DMS 273 (cell line): ENCODE measurements at regions not wholly inside any gene's neighbourhood (a gene's known extent, or its start where the extent isn't known, plus 50 kb on each side); places are given as distances from the start of the nearest gene placed in this dataset.
A peak's percentile ranks its signal among the peaks of the same experiment; 100 is the strongest.
"Not testable (repeated sequence)": the region's sequence is repeated elsewhere in the genome, so short reads cannot be mapped to it uniquely, and the experiment has no call there.

Experiments used
- DNase-seq: peaks from one replicate; lab custom pipeline; 2025; ENCODE audit not compliant: unreplicated experiment; lab: John Stamatoyannopoulos, UW

DNA sequence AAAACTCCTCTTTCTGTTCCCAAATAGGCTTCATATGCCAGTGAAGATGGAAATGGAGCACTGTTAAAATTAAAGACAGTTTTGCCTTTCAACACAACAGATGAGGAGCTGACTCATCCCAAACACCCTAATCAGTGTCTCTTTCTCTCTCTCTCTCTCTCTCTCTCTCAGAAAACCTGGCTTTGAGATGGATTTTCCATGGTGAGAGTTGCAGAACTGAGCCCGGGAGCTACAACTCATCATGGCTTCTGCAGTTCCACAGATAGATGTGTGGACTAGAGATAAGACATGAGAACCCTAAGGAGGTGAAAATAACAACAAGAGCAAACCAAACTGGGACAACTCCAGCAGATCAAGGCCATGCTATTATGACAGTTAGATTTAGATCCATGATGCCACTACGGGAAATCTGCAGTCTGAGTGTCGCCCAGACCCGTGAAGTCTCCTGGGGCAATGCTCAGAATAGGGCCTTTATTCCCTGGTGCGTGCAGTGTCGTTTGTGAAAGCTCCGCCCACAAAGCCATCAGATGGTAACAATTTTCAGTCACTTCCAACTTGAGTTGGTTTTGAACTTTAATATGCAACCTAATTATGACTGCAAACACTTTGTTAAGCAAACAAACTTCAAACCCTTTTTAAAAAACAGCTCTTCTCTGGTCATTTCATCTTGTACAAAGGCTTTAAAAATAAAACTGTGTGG, 338.2 kb upstream of the PREP start:
- DNase-seq: no peak

DNA sequence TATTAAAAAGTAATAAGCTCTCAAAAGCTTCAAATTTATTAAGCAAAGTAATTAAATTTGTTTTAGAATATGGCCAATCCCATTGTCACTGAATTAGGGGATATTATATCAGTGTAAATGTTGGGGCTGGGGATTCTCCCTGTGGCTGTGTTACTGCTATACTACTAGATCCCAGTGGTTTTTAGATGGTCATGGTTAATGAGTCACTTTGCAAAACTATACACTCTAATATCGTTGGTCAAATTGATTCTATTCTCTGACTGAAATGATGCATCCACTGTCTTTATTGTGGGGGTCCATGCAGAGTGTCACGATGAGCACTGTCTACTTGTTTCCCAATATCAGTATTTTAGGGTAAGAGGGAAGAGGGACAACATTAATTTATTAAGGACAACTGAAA, 336.9 kb upstream of the PREP start:
- DNase-seq: no peak

DNA sequence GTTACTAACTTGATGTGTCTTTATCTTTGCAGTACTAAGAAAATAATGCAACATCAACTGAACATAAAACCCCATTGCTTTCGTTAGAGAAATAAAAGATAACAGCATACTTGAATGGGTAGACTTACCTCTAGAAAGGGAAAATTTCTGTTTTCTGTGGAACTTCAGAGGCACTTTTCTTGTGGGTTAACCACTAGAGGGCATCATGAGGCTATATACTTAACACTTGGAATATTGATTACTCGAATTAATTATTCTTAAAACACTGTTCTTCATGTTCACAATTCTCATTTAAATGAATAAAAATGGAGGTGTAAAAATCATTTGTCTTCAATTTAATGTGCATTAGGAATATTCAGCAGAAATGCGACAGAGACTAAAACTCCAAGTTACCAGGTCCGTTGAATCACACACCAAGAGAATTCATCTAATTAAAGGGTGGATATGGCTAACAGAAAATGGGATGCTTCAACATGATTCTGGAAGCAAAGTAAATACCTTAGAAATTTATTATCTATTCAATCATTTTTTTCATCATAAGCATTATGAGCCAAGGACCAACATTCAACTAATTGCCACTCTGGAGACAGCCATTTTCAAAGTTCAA, 330.8 kb upstream of the PREP start:
- DNase-seq: peak; percentile 61

DNA sequence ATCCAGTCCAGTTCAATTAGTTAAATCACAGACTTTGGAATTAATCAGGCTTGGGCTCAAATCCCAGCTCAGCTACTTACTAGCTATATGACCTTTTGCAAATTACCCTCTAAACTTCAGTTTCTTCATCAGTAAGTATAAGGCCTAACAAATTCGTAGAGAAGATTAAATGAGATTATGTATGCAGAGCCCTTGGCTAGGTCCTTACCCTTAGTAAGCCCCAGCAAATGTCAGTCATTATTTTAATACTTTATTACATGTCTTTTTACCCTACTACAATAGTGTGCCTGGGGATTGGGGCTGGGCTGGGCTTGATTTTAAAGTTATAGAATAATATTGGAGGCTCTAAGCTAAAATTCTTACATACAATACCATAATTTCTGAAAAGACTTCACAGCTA, 326.1 kb upstream of the PREP start:
- DNase-seq: no peak

DNA sequence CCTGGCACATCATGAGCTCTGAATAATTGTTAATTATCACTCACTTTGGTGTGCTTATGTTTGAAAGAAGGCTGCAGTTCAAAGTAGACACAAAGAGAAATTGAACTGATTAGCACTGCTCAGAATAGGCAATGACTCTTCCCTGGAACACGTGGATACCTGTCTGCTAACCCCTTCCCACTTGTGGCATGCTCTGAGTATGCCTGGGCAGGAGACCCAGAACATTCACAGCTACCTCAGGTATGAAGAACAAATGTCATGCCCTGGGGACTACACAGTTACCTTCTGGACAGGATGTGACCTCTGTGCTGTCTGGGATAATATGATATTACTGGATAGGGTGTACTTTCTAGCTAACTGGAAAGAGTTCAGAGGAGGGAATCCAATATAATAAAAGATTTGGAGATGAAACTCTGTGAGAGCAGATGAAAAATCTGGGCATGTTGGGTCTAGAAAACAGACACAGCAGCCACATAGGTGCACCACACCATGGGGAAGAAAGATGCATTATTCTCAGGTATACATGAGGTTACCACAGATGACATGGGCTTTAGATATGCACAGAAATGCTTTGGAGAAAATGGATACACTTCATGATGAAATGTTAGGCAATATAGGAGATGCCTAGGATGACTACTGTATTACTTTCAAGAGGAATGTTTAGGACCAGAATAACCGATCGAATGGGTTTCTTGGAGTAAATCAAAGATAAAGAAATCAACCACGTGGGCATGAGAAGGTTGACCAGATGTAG, 324.2 kb upstream of the PREP start:
- no peak for DNase-seq

DNA sequence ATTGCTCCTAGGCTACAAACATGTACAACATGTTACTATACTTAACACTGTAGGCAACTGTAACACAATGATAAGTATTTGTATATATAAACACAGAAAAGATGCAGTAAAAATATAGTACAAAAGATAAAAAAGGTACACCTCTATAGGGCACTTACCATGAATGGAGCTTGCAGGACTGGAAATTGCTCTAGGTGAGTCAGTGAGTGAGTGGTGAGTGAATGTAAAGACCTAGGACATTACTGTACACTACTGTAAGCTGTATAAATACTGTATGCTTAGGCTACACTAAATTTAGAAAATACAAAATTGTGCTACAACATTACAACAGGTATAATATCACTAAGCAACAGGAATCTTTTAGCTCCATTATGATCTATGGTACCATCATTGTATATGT, 312.0 kb upstream of the PREP start:
- no peak for DNase-seq

DNA sequence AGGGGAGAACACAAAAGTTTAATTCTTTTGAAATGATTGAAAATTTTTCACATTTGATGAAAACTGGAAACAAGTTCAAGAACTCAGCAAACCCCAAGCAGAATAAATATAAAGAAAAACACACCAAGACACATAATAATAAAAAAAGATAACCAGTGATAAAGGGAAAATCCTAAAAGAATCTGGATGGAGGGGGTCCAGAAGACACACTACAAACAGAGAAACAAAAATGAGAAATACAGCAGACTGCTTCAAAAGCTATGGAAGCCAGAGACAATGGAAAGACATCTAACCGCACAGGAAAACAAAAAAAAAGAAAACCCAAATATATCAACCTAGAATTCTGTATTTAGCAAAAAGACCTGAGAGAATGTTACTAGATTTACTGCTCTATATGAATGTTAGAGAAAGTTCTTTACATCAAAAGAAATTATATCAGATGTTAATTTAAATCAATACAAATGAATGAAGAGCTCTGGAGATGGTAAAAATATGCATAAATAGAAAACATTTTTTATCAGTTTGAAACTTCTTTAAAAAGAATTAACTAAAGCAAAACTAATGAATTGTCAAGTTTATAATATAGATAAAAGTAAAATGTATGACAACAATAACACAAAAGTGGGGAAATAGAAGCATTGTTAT, 310.7 kb upstream of the PREP start:
- DNase-seq: peak; percentile 27

DNA sequence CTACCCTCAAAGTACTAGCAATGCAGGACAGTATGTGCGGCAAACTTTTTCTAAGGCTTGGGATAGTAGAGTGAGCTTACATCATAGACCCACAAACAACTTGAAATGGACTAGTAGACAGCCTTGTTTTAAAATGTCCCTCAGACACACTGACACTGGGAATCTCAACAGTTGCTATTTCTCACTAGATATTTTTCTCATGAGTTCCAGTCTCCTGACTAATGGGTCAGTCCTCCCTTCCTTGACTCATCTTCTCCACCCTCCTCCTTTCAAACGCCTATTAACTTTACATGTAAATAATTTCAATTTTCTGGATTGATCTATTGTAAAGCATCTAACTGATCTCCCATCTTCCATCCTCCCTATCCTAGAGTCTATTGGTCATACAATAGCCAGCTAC, 308.3 kb upstream of the PREP start:
- no peak for DNase-seq

DNA sequence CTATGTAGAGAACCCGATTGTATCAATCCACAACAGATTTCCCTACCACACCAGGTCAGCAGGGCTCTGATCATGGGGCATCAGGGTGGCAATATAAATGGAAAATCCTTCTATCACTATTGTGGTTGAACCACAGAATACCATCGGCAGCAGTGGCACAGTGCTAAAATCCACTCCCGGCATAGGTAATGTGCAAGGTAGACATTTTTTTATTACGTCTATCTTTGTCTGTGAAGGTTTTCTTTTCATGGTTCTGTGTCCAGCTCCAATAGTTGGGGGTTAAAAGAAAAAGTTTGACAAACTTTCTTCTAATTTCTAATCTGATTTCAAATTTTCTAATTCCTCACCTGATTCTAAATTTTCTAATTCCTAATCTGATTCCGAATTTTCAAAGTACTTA, 302.7 kb upstream of the PREP start:
- no peak for DNase-seq

DNA sequence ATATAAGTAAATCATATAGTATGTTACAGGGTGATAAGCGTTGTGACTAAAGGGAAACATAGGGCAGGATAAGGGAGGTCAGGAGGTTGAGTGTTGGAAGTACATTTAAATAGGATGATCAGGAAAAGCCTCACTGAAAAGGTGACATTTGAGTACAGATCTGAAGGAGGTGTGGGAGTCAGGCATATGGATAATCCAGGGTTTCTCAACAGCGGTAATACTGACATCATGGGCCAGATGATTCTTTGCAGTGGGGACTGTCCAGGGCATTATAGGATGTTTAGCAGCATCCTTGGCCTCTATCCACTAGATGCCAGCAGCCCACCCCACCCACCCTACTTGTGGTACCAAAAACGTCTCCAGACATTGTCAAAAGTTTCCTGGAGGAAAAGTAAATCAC, 292.6 kb upstream of the PREP start:
- no peak for DNase-seq

DNA sequence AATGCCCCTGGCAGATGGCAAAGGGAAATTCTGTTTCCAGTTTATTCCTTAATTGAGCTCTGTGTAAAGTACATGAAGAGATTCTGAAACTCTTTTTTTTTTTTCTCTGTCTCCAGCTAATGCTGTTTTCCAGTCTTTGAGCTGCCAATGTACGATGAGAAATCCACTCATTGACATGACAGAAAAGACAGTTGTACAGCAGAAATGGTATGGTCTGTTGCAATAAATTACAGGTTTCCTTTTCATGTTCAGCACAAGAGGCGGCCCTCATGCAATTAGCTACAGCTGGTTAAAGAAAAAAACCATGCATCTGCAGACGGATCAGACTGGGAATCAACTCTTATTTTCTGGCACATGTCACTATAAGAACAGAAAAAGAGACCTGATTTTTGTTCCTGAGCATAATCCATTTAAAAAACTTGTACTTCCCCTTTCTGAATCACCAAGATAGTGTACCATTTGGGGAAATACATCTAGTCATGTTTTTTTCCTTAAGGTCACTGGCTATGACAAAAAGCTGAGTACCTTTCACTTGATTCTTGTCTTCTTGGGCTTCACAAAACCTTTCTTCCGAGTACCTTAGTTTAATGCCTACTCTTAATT, 289.8 kb upstream of the PREP start:
- DNase-seq: peak; percentile 16

DNA sequence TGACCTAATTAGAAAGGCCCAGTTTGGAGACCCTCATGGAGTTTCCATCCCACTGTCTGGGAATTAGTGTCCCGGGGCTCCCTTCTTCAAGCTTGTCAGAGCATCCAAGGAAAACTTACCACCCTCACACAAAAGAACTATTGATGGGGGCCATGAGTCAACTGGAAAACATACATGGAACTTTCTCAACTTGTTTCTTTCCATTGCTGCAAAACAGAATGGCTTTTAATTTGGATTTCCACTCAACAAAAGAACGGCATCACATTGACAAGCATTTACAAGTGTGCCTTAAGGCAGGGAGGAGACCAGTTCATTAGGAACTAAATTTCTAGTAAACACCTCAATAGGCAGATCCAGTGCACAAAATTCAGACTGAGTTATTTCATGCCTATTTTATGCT, 289.1 kb upstream of the PREP start:
- no peak for DNase-seq

DNA sequence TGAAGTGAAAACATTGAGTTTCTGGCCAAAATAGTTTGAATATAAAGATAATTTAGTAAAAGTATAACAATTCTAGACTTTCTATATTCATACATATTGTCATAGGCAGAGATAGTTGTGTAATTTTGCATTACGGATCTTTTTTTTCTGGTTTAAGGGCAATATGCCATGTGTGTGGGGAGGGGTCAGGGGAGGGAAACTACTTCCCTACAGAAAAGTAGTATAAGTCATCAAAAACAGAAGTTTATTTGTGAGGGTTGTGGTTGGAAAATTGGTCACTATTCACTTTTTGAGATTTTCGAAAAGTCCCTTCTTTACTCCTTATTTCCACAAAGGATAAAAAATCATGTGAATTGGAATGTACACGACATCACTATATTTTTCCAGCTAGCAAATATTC, 288.2 kb upstream of the PREP start:
- no peak for DNase-seq

DNA sequence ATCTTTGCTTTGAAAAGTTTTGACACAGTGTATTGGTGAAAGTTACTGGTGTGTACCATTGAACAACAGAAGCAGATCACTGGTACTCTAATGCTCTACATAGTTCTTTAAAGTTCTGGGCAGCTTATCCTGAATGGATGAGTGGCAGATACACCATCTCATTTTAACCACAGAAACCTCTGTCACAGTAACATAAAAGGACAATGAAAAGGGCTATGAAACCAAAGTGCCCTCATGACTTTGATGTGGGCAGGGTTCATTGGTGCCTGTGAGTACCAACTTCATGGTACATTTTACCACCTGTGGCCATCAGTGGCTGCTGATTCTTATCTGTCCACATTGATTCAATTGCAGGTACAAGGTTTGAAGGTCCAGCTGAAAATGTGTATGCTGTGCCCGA, 285.7 kb upstream of the PREP start:
- no peak for DNase-seq

DNA sequence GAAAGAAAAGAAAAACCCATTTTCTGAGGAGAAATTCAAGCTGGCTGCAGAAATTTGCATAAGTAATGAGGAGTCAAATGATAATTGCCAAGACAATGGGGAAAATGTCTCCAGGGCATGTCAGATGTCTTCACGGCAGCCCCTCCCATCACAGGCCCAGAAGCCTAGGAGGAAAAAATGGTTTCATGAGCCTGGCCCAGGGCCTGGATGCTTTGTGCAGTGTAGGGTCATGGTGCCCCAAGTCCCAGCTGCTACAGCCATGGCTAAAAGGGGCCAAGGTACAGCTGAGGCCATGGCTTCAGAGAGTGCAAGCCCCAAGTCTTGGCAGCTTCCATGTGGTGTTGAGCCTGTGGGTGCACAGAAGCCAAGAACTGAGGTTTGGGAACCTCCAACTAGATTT, 283.9 kb upstream of the PREP start:
- not testable (repeated sequence) for DNase-seq

DNA sequence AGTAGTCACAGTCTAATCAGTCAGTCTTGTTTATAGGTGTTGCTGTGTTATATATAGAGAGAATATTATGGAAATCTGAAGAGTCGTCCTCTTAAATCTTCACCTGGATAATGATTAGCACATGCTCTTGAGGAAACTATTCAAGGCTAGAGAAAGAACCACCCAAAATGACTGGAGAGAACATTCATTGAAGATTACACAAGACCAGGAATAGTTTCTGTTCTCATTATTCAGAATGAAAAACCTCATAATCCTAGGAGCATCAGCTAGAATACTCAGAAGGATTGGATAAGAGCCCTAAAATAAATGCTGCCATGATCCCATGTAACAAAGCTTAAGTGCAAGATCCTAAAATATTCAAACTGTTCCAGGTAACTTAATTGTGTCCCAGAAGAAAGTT, 278.2 kb upstream of the PREP start:
- DNase-seq: no peak

DNA sequence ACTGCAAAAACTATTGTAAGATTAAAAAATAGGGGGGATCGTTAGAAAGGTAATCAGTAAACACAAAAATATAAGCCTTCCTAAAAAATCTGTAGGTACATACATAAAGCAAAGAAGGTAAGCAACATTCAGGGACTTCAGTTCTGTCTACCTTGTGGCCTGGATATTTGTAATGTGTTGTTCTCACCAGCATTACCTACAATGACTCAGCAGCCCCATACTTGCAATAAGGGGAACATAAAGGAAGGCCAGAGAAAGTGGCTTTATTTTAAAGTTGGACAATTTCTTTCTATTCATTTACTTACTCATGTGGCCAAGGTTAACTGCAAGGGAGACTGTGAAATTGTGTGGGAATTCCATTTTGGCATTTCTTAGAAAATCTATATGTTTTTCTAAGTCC, 277.2 kb upstream of the PREP start:
- no peak for DNase-seq

DNA sequence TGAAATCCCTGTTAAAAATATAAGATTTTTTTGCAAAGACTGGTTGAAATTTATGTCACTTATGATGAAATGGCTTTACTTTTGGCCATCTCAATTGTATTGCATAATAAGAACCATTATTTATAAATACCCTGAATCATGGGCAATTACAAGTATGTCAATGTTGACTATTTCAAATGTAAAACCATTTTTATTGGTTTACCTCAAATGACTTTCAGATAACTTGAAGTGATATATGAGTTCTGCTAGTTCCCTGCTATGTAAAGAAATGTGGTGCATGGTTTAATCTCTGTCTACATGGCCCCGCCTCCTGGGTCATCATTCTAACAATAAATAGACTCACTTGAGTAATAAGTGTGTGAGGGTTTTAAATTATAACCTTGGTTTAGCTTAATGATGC, 275.6 kb upstream of the PREP start:
- no peak for DNase-seq

DNA sequence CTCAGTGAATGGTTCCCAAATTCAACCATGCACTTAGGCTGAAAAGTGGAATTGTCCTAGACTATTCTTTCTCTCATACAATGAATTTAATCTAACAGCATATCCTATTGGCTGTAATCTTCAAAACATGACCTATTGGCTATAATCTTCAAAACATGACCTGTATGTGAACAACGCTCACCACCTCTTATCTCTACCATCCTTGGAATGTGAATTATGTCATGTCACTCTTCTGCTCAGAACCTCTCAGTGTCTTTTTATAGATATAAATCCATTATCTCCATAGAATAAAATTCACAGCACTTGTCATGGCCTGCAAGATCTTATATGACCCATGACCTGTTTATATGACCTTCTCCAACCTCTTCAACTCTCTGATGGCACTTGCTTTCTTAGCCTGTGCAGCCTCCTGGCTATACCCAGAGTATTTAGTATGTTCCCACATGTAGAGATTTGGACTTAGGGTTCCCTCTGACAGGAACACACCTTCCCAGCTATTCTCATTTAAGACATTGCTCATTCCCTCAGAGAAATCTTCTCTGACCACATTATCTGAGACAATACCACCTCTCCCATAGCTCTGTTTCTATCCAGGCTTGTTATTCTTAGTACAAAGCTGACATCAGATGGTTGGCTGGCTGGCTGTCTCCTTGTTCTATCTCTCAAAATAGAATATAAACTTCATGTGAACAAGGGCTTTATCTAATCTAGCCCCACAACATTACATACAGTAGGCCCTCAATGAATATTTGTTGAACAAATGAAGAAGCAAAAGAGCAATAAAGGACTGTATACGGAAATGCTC, 275.0 kb upstream of the PREP start:
- DNase-seq: no peak

DNA sequence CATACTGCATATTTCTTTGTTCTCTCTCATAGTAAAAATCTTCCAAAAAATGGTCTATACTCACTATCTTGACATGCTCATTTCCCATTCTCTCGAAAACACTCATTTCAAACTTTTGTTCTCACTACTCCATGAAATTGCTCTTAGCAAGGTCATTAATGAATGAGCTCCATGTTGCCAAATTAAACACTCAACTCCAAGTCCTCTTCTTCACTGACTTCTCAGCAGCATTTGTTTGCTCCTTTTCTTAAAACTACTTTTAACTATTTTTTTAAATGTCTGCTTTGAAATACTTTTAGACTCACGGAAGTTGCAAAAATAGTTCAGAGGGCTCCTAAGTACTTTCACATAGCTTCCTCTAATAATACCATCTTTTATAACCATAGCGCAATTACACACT, 274.0 kb upstream of the PREP start:
- no peak for DNase-seq
